ENCODE measurements at regions not wholly inside any gene's neighbourhood (a gene's known extent, or its start where the extent isn't known, plus 50 kb on each side); places are given as distances from the start of the nearest gene placed in this dataset.

- intact Hi-C loops (cut with micrococcal nuclease) = no loop called here
- no peaks in the 10 kb centered on the region for H3K4me1 Mint-ChIP-seq
- ChIA-PET POLR2A (no interaction called here), CTCF (no interaction called here)
- ATAC-seq (ENCODE audit: low read depth) = no peak
- no peaks in the 10 kb centered on the region for H3K36me3 Mint-ChIP-seq (ENCODE audit: low read depth)
- H3K4me3 Mint-ChIP-seq = no peak overlapping the region
- H3K27ac Mint-ChIP-seq = no peak overlapping the region
- H3K27me3 Mint-ChIP-seq = peaks cover 2% of the 10 kb centered on the region
- no peak for DNase-seq
- no peaks in the 10 kb centered on the region for H3K9me3 Mint-ChIP-seq
- TF ChIP-seq CTCF (IDR thresholded peaks at IDR 0.05) = no peak
Observed at GRCh38 chr7:27405780-27406179, 163.2 kb downstream of the EVX1 start.

GRCh38 chr7:27409311-27409710 lies 166.7 kb downstream of the EVX1 start:
- CTCF ChIA-PET = no interaction called here
- intact Hi-C loops (cut with micrococcal nuclease) = no loop called here
- no peak for TF ChIP-seq CTCF (IDR thresholded peaks at IDR 0.05)

GRCh38 chr7:27409776-27410175 lies 167.2 kb downstream of the EVX1 start:
- no peak overlapping the region for H3K27ac Mint-ChIP-seq
- DNase-seq = no peak
- peaks cover 2% of the 10 kb centered on the region for H3K27me3 Mint-ChIP-seq
- H3K4me1 Mint-ChIP-seq = no peaks in the 10 kb centered on the region
- POLR2A ChIA-PET = no interaction called here
- no peak overlapping the region for H3K4me3 Mint-ChIP-seq
- CTCF ChIA-PET = no interaction called here
- H3K9me3 Mint-ChIP-seq = no peaks in the 10 kb centered on the region
- intact Hi-C loops (cut with micrococcal nuclease) = no loop called here
- TF ChIP-seq CTCF (IDR thresholded peaks at IDR 0.05) = no peak
- ATAC-seq (ENCODE audit: low read depth) = no peak
- H3K36me3 Mint-ChIP-seq (ENCODE audit: low read depth) = no peaks in the 10 kb centered on the region

More at GRCh38 chr7:27409311-27409710, 166.7 kb downstream of the EVX1 start:
- Mint-ChIP-seq H3K4me3 (no peak overlapping the region), H3K27me3 (peaks cover 2% of the 10 kb centered on the region), H3K27ac (no peak overlapping the region), H3K9me3 (no peaks in the 10 kb centered on the region), H3K4me1 (no peaks in the 10 kb centered on the region), H3K36me3 (ENCODE audit: low read depth) (no peaks in the 10 kb centered on the region)
- DNase-seq (no peak), ATAC-seq (ENCODE audit: low read depth) (no peak)
- POLR2A ChIA-PET = no interaction called here

- no peak overlapping the region for H3K27ac Mint-ChIP-seq
- no peak for TF ChIP-seq CTCF (IDR thresholded peaks at IDR 0.05)
- ChIA-PET POLR2A (no interaction called here), CTCF (no interaction called here)
- peaks cover 2% of the 10 kb centered on the region for H3K27me3 Mint-ChIP-seq
- intact Hi-C loops (cut with micrococcal nuclease) = no loop called here
- no peaks in the 10 kb centered on the region for H3K4me1 Mint-ChIP-seq
- no peaks in the 10 kb centered on the region for H3K9me3 Mint-ChIP-seq
- DNase-seq (no peak), ATAC-seq (ENCODE audit: low read depth) (no peak)
- H3K36me3 Mint-ChIP-seq (ENCODE audit: low read depth) = no peaks in the 10 kb centered on the region
- no peak overlapping the region for H3K4me3 Mint-ChIP-seq
Observed at GRCh38 chr7:27410812-27411544, 168.4 kb downstream of the EVX1 start.

- Mint-ChIP-seq H3K27ac (no peak overlapping the region), H3K36me3 (ENCODE audit: low read depth) (no peaks in the 10 kb centered on the region), H3K27me3 (peaks cover 6% of the 10 kb centered on the region), H3K4me1 (no peaks in the 10 kb centered on the region), H3K4me3 (no peak overlapping the region), H3K9me3 (no peaks in the 10 kb centered on the region)
- ChIA-PET POLR2A (no interaction called here), CTCF (no interaction called here)
- no peak for TF ChIP-seq CTCF (IDR thresholded peaks at IDR 0.05)
- intact Hi-C loops (cut with micrococcal nuclease) = no loop called here
- no peak for DNase-seq
- no peak for ATAC-seq (ENCODE audit: low read depth)
Observed at GRCh38 chr7:27412164-27412563, 169.6 kb downstream of the EVX1 start.
